GM21737 (cell line): ENCODE measurements at regions not wholly inside any gene's neighbourhood (a gene's known extent, or its start where the extent isn't known, plus 50 kb on each side); places are given as distances from the start of the nearest gene placed in this dataset.
"Not testable (repeated sequence)": the region's sequence is repeated elsewhere in the genome, so short reads cannot be mapped to it uniquely, and the experiment has no call there.

Experiments
- ATAC-seq: cut with Tn5 transposase; IDR thresholded peaks from one replicate; pipeline ENCODE4 v1.9.1; 2021; ENCODE audit warnings: mild to moderate bottlenecking, moderate library complexity; ENCODE audit not compliant: unreplicated experiment

DNA sequence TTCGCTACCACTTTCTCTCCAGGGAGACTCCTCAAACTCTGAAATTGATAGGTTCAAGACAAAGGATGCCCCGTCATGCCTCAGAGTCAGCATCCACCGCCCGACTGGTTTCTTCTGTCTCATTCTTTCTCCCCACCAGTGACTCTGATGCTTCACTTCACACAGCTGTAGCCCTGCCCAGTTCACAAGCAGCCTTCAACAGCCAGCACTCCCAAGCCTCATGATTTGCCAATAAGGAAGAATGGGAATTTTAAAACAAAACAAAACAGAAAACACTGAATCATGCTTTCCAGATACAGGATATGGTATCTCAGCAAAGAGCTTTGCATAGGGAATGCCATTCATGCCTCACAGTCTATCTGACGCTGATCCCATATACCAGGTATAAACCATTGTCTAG lies 371.2 kb upstream of the RORB start:
- ATAC-seq = no peak

DNA sequence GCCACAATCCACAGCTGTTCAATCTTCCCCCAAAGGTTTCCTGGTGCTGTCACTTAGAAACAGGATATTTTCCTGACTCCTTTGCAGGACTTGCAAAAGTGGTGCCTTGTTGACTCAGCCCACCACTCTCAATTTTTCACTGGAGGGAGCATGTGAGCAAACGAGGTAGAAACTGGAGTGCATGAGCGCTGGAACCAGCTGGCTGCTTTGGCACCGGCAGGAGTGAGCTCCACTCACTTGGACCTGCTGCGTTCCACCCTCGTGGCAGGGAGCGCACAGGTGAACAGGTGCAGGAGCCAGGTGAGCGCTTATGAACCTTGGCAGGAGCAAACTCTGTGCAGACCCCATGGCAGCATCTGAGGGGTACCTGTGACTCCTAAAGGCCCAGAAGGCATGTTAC lies 364.1 kb upstream of the RORB start:
- no peak for ATAC-seq

DNA sequence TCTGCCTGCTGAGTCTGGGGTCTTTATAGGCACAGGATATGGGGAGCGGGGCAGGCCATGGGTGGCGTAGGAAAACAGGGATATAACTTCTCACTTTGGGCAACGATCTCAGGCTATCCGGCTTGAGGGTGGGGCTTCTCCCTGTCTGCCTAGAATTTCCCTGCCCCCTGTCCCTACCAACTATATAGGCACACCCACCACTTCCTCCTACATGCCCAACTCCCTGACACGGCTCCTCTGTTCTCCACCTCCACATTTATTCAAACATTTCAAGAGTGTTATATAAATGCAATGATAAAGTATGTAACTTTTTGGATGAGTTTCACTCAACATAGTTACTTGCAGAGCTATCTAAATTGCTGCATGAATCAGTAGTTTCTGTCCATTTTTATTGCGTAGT lies 363.2 kb upstream of the RORB start:
- no peak for ATAC-seq

DNA sequence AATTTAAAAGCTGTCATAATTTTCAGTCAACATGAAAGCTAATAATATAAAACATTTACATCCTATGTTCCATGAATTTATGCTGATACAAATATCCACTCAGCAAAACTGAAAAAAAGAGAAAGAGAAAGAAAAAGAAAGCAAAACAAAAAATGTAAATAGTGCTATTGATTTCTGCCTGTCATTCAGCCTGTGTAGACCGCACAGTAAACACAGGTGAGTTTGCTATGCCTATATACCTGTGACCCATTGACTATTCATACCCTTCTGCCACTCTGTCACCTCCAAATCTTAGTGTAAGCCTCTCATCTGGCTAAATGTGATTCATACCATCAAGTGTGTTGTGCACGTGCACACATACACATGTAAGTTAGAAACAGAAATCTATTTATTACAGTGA lies 359.0 kb upstream of the RORB start:
- no peak for ATAC-seq

DNA sequence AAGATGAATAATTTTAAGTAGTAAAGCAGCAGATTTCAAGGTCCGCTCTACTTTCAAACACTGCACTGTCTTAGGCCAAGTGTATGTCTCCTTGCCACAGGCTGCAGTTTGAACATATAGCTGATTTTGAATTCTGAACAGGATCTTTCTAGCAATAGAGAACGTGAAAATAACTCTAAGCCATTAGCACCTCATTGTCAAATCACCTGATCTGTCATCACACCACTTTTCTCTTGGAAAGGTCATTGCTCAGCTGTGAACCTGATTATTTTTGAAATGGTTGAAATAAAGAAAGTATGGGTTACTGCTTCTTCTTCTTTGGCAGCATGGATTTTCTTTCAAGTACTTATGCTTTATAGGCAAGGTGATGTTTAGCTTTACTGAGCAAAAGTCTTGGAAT lies 357.0 kb upstream of the RORB start:
- no peak for ATAC-seq

DNA sequence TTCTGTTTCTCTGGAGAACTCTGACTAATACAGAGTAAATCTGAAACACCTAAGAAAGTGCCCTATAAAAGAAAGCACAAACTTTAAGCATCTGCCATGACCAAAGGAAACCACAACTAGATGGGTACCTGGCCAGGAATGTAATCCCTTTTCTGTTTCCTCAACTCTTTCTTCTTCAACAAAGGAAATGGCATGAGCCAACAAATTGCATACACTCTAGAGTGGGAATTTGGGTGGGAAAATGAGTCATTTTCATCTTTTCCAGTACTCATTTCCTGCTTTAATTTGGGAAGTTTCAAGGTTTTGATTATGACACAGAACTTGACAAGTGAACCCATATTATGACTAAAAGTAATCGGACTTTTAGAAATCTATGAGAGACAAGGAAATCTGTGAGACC lies 349.2 kb upstream of the RORB start:
- ATAC-seq = no peak

DNA sequence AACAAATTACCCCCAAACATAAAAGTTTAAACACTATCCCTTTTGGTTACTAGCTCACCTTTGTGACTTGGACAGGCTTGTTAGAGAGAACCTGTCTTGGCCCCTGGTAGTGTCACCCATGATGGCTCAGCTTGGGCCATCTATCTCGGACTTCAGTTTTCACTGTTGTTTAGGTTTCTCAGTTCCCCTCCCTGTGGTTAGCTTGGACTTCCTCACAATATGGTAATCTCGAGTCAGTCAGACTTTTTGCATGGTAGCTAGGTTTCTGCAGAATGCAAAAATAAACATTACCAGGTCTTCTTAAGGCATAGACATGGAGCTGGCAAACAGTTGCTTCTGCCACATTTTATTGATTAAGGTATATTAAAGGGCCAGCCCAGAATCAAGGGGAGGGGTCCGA lies 324.3 kb upstream of the RORB start:
- ATAC-seq = peak; percentile 100

DNA sequence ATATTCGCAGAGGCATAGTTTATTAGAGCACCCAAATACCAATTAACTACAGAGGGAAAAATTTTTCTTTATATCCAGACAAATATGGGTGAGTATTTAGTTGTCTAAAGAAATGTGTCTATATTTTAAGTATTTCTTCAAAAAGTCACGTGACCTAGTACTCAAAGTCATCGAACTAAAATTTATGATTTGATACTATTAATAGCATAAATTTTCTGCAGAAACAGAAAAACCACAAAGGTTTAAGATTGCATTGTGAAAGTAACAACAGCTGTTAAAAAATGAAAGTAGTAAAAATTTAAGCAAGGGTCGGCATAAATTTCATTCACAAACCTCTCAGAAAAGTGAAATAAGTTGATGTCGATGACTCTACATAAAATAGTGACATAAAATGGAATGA lies 323.9 kb upstream of the RORB start:
- ATAC-seq = peak; percentile 31

DNA sequence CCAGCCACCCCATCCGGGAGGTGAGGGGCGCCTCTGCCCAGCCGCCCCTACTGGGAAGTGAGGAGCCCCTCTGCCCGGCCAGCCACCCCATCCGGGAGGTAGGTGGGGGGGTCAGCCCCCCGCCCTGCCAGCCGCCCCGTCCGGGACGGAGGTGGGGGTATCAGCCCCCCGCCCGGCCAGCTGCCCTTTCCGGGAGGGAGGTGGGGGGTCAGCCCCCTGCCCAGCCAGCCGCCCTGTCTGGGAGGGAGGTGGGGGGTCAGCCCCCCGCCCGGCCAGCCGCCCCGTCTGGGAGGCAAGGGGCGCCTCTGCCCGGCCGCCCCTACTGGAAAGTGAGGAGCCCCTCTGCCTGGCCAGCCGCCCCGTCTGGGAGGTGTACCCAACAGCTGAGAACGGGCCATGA lies 299.4 kb upstream of the RORB start:
- ATAC-seq = not testable (repeated sequence)

DNA sequence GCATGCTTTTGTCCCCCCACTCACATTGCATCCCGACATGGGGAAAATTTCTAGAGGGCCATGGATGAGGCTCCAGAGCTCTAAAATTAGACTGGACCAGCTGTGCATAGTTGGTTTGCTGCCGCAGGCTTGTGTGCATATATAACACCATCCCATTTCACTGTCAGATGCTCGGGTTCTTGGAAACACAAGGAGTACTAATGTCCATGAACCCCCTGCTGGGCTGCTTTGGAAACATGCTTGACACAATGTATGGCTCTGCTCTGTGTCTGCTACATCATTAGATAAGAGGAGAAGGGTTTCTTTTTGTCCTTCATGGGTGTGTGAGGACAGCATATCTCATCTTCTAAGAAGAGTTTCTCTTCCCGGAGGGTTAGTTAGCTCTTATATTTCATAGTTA lies 292.1 kb upstream of the RORB start:
- ATAC-seq = no peak

DNA sequence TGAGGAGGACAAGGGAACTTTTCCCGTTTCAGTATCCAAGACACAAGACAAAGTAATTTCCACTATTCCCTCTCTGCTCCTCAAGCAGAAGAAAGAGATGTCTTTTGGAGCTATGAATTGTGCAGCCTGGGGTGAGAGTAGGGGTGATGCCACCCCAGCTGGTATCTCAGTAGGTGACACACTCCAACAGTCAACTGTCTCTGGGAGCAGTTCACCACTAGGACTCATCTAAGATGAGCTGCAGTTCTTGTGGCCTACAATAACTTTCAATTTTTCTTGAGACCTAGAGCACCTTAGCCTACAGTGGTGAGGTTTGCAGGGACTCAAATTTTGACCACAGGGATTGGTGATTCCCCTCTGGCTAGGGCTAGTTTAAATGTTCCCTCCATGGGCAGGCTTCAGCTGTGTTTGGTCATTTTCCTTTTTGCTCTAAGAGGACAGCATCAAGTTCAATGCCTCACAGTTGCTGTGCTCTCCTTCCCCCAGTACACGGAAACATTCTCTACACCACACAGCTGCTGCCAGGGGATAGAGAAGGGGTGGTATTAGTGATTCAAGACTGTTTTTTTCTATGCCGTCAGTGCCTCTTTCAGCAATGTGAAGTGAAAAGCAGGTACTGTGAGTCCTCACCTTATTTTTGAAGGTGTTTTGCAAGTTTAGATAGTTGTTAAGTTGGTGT lies 278.6 kb upstream of the RORB start:
- no peak for ATAC-seq

DNA sequence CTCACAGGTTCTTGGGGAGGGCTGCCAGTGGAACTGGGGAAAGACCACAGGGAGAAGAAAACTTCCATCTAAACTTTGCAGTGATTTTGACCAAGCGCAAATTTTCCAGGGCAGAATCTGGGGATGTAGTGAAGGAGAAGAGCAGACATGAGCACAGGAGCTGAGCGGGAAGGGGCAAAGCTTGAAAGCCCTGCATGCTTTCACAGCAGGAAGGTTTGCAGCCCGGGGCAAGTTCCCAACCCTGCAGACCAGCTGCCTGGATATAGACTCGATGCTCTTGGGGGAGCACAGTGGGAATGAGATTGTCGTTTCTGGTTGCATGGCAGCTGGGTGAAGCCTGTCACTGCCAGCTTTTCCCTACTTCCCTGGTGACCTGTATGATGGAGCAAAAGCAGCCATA lies 276.8 kb upstream of the RORB start:
- ATAC-seq = no peak

DNA sequence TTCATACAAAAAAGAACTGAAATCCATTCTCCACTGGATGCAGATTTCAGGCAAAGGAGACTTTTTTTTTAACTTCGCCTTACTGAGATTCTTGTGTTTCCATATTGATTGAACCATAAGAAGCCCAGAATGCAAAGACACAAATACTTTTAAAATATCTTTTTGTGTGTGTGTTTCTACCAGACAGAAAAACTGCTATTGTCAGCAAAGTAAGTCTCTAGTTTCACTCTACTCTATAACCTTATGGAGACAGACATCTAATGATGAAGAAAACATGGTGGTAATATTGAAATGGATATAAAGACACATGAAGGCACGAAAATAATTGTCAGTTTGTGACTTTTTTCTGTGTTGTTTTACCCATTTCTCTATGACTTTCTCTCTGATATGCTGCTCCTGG lies 260.3 kb upstream of the RORB start:
- no peak for ATAC-seq

DNA sequence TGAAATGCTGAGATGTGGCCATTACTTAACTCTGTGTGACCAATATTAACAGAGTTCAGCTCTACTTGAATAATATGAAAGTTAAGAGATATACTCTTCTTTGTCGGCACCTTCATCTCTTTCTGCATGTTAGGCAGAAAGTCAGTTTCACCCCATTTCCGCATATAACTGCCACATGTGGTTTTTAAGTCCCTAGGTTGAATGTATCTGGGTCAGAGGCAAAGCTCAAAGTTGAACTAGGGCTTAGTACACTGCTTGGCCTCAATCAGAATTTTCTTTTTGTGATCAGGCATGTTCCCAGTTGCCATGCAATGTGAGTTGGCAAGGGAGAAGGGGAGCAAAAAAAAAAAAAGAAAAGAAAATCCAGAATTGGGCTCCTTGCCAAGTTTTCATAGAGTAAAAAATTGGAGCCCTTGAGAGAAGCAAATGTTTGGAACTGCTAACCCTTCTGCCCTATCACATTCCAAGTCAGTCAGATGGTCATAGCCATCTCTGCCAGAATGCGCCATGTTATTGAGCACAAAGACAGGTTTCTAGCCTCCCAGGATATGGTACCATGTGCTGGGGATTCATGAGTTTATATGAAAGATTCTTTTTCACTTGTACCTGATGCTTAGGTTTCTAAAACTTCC lies 251.2 kb upstream of the RORB start:
- no peak for ATAC-seq

DNA sequence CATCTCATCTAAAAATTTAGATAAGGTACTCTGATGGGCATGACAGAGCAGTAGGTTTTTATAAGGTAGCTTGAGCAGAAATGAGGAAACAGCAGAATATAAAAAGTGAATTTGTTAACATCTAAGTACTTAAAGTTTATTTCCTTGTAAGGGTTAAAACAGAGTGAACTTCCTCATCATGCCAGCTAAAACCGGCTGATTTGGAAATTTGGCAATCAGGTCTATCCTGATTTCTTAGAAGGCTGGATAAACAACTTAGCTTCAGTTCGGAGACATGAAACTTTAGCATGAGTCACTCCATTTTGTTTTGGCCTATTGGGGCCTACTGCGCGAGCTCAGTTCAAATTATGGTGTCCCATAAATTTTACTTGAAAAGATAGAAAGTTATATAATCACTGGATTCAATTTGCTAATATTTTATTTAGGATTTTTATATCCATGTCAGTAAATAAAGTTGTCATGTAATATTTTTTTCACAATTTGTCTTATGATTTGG lies 241.6 kb upstream of the RORB start:
- ATAC-seq = no peak

DNA sequence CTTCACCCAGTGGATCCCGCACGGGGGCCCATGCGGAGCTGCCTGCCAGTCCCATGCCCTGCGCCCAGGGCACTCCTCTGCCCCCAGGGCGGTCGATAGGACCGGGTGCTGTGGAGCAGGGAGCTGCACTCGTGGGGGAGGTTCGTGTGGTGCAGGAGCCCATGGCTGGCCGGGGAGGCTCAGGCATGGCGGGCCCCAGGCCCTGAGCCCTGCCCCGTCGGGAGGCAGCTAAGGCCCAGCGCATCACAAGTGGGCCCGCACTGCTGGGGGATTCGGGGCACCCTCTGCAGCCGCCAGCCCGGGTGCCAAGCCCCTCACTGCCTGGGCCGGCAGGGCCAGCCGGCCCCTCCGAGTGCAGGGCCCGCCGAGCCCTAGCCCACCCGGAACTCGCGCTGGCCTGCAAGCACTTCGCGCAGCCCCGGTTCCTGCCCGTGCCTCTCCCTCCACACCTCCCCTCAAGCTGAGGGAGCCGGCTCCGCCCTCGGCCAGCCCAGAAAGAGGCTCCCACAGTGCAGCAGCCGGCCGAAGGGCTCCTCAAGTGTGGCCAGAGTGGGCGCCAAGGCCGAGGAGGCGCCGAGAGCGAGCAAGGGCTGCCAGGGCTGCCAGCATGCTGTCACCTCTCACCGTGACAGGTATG lies 221.1 kb upstream of the RORB start:
- ATAC-seq = no peak

DNA sequence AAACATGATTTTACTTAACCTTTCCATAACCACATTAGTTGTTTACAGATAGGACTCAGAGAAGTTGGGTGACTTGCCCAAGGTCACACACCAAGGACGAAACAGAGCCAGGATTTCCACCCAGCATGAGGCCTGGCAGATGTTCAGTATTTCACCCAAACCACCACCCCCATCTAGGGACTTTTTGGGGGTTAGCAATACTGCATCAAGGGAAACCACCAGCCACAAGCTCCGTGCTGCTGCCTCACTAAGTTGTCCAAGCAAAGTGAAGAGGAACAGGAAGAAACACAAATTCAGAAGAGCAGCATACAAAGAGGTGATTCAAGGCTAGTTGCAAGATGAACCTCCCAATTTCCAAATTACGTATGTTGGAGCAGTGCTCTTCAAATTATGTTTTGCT lies 219.6 kb upstream of the RORB start:
- ATAC-seq = peak; percentile 88

DNA sequence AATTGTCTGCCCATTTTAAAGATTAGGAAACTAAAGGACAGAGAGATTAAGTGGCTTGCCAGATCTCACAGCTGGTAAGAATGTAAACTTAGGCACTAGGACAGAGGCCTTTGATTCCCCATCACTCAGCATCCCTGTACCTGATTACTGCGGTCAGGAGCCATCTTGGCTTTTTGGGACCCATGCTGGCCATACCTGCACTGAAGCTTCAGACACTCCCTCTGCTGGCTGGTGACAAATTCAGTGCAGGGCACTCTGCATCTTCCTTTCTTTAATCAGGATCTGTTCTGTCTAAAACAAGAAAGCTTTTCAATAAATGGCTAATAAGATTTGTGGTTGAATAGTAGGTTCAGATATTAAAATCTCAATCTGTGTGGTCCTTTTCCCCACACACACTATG lies 215.5 kb upstream of the RORB start:
- ATAC-seq = no peak

DNA sequence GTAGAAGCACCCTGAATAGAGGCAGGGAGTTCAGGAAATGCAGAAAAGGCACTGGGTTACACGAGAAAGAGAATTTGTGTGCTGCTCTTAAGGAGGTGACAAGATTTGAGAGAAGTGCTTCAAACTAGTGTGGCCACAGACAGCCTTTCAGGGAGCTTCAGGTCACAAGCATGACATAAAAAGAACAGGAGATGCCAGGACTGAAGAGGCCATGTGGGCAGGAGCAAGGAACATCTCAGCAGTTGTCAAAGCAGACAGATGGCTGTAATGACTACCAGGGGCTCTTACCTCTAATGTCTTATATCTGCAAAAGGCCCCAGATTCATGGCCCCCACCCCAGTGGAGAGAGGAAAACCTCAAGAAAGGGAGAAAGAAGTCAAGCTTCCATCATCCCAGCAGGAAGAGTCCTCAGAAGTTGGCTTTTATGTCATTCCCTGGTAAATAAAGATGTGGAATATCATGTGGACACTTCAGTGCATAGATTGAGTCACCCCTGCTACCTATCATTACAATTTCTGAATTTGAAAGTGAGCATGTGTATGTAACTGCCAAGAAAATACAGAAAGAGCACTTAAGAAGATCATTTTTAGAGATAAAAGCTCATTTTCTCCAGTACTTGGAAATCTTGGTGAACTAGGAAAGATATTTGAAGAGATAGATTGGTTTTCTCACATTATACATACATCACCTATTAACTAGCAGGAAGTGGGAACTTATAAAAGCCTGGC lies 214.4 kb upstream of the RORB start:
- ATAC-seq = no peak

DNA sequence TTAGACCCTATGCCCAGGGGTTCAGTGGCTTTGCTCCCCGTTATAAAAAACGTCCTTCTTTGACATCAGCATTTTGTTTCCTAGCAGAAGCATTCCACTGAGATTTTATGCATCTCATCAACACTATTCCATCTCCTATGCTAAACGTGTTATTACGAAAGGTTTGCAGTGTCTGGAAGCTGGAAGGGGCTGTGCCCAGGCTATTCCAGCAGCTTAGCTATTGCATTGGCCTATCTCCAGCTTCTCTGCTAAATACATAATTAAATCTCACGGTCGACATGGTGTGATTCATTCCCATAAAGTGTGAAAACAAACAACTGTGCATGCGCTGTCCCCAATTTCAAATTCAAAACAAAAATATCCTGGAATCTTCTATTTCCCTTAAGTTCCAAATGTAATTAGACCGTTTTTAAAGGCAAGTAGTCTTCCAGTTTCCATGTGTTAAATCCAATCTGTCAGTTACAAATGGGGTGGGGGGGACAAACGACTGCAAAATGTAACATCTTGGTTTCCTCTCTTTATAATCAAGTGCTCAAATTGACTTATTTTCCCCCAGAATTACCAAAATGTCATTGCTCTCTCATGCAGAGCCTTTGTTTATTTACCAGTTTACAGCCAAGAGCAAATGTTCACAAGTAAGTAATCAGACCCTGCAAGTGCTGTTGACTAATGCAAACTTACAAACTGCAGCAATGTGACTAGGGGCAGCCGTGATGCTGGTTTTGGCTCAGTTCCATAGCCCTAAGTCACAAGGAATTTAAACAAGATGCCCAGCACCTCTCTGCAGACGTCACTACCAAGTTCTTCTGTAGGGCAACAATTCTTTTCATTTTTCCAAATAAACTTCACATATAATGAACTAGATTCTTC lies 212.3 kb upstream of the RORB start:
- ATAC-seq = no peak

DNA sequence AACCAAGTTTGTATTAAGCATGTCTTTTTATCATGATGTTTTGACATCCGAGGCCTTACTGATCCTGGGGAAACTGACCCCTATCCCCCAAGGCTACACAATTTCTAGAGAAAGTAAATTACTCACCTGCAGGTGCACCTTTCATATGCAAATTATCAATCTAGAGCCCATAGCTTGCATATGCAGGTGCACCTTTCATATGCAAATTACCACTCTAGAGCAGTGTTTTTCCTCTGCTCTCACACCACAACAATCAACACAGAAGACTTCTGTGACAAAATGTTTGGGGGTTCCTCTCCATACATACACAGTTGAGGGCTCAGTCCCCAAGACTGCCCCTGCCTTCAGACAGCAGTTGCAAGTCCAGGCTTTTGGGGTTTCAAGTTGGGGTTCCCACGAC lies 203.7 kb upstream of the RORB start:
- ATAC-seq = no peak
